A549 (cell line): ENCODE measurements at regions not wholly inside any gene's neighbourhood (a gene's known extent, or its start where the extent isn't known, plus 50 kb on each side); places are given as distances from the start of the nearest gene placed in this dataset.

ENCODE experiments used
- ESRRA ChIP-seq: fragments of 150-350 bp; IDR thresholded peaks from 2 replicates; pipeline ENCODE4 v1.6.1; 2014; ENCODE audit warnings: mild to moderate bottlenecking, low read length, borderline replicate concordance
- NR3C1 ChIP-seq: fragments of >200 bp; sonication (Bioruptor Twin); formaldehyde crosslinking; IDR thresholded peaks from 3 replicates; pipeline ENCODE4 v1.6.1; 2017
- POLR2A ChIP-seq: IDR thresholded peaks from 2 replicates; pipeline ENCODE4 v1.6.1; 2012; ENCODE audit warnings: mild to moderate bottlenecking, low read length
- RFX5 ChIP-seq: fragments of 450-650 bp; IDR thresholded peaks from 2 replicates; pipeline ENCODE4 v1.7.1; 2014; ENCODE audit warnings: antibody characterized with exemption, mild to moderate bottlenecking, moderate library complexity
- RNF2 ChIP-seq: fragments of 200-600 bp; sonication (generic); IDR thresholded peaks from 2 replicates; pipeline ENCODE4 v1.6.1; 2016; ENCODE audit warnings: low read depth, mild to moderate bottlenecking, antibody characterized with exemption, moderate library complexity, borderline replicate concordance
- TF ChIP-seq, protein P1 (sequence below): fragments of >200 bp; sonication (Bioruptor Twin); formaldehyde crosslinking; IDR thresholded peaks from 3 replicates; pipeline ENCODE4 v1.5.1; 2016
- TF ChIP-seq, protein P2 (sequence below): IDR thresholded peaks from 2 replicates; pipeline ENCODE4 v1.6.1; 2012

DNA sequence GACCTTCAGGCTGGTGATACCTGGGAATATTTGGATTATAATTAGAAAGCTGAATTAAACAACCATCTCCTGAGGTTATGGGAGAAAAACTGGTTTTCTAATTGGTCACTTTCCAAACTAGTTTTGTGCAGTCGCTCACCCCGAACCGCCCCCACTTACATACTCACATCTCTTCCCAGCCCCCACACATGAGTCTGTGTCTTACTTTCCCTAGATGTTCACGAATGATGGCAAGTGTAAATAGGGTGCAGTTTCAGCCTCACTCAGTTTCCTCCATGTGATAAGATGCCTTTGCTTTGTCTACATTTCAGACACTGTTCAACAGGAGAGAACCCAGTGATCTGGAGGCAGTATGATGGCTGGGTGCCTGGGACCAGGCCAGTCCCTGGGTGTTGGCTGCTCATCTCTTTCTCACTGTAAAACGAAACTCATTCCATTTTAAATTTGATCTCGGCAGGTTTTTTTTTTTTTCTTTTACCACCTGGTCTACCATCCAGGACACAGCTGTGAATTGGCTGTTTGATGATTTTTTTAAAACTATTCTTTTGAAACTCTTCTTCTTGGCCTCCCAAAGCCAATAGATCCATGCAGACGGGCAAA, 164.3 kb upstream of the RAB4A start:
- TF ChIP-seq, protein P1, sequence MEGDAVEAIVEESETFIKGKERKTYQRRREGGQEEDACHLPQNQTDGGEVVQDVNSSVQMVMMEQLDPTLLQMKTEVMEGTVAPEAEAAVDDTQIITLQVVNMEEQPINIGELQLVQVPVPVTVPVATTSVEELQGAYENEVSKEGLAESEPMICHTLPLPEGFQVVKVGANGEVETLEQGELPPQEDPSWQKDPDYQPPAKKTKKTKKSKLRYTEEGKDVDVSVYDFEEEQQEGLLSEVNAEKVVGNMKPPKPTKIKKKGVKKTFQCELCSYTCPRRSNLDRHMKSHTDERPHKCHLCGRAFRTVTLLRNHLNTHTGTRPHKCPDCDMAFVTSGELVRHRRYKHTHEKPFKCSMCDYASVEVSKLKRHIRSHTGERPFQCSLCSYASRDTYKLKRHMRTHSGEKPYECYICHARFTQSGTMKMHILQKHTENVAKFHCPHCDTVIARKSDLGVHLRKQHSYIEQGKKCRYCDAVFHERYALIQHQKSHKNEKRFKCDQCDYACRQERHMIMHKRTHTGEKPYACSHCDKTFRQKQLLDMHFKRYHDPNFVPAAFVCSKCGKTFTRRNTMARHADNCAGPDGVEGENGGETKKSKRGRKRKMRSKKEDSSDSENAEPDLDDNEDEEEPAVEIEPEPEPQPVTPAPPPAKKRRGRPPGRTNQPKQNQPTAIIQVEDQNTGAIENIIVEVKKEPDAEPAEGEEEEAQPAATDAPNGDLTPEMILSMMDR = no peak
- TF ChIP-seq ESRRA = no peak
- no peak for TF ChIP-seq NR3C1
- no peak for TF ChIP-seq RFX5
- no peak for TF ChIP-seq POLR2A
- no peak for TF ChIP-seq RNF2
- TF ChIP-seq, protein P2, sequence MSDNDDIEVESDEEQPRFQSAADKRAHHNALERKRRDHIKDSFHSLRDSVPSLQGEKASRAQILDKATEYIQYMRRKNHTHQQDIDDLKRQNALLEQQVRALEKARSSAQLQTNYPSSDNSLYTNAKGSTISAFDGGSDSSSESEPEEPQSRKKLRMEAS = no peak
